IPS-18a (cell line): ENCODE measurements at regions not wholly inside any gene's neighbourhood (a gene's known extent, or its start where the extent isn't known, plus 50 kb on each side); places are given as distances from the start of the nearest gene placed in this dataset.

ENCODE experiments used
- H3K27ac ChIP-seq: one replicate; pipeline ENCODE4 v1.5.1; 2013; ENCODE audit warnings: low read length
- H3K27me3 ChIP-seq: one replicate; pipeline ENCODE4 v1.6.1; 2013; ENCODE audit warnings: mild to moderate bottlenecking, low read length; ENCODE audit not compliant: control insufficient read depth, insufficient read depth
- H3K36me3 ChIP-seq: one replicate; pipeline ENCODE4 v1.6.1; 2013; ENCODE audit warnings: low read depth, low read length; ENCODE audit not compliant: control insufficient read depth
- H3K4me1 ChIP-seq: one replicate; pipeline ENCODE4 v1.6.1; 2013; ENCODE audit warnings: low read depth, low read length; ENCODE audit not compliant: control insufficient read depth
- H3K4me3 ChIP-seq: one replicate; pipeline ENCODE4 v1.5.1; 2013; ENCODE audit warnings: low read length
- H3K9ac ChIP-seq: one replicate; pipeline ENCODE4 v1.6.1; 2013; ENCODE audit warnings: mild to moderate bottlenecking, low read length, moderate library complexity
- H3K9me3 ChIP-seq: one replicate; pipeline ENCODE4 v1.6.1; 2013; ENCODE audit warnings: low read depth, low read length; ENCODE audit not compliant: control insufficient read depth

DNA sequence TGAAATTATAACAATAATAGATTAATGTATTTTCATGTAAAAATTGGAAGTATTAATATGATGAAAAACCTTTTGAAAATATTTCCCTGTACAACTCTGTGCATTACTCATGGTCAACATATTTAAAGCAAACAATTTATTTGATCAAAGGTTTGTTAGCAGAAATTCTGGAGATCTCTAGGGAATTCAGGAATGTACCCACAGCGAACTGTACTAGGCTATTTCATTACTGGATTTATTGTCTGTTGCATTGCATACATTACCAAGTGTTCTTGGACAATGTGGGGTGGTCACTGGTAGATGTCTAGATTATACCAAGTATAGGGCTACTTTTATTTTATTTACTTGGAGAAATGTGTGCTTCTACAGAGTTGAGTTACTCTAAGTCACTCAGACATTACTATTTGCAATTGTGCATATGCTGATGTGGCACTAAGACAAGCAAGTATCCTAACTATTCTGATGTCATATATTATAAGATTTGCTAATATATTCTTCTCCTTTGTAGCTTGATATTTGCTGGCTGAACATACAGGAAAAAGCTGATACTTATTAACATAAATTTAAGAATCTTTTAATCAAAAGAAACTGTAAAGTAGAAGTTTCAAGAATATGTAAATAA is 323.3 kb downstream of the CCER1 start:
- no peaks in the 10 kb centered on the region for H3K4me1 ChIP-seq
- no peaks in the 10 kb centered on the region for H3K27me3 ChIP-seq
- no peaks in the 10 kb centered on the region for H3K9me3 ChIP-seq
- no peak overlapping the region for H3K9ac ChIP-seq
- H3K27ac ChIP-seq, result no peak overlapping the region
- H3K36me3 ChIP-seq, result no peaks in the 10 kb centered on the region
- no peak overlapping the region for H3K4me3 ChIP-seq

DNA sequence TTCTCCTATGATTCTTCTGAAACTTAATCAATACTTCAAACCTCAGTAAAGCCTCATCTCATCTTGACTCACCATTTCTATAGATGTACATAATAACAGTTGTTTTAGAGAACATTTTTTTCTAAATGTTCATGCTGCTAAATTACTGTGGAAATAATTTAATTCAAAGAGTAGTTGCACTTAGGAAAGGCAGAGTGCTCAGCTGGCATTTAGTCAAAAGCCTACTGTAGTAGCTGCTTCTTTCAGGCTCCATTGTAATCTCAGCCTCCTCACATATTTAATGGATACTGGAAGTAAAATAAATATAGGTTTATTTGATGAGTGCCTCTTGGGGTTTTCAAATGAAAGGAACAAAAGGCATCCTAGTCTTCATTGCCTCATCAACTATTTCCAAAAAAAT is 325.0 kb downstream of the CCER1 start:
- no peaks in the 10 kb centered on the region for H3K9me3 ChIP-seq
- H3K9ac ChIP-seq, result no peak overlapping the region
- no peaks in the 10 kb centered on the region for H3K4me1 ChIP-seq
- H3K27ac ChIP-seq, result no peak overlapping the region
- no peaks in the 10 kb centered on the region for H3K36me3 ChIP-seq
- H3K4me3 ChIP-seq, result no peak overlapping the region
- no peaks in the 10 kb centered on the region for H3K27me3 ChIP-seq

DNA sequence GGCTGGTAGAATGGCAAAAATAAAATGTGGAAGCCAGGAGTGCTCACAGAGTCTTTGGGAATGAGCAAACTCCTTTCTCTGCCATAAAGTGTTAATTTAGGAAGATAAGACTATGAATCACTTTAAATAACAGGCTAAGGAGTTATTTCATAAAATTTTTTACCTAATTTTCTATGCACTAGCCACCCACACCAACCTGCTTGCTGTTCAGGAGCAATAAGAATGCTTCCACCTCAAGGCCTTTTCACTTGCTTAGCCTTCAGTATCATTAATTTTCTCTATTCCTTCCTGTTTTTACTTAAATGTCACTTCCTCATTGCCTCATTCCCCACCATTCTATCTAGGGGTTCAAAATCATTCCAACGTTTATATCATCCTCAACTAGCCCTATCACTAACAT is 326.8 kb downstream of the CCER1 start:
- Histone ChIP-seq H3K9me3 (no peaks in the 10 kb centered on the region), H3K4me3 (no peak overlapping the region), H3K27me3 (no peaks in the 10 kb centered on the region), H3K27ac (no peak overlapping the region), H3K36me3 (no peaks in the 10 kb centered on the region), H3K4me1 (no peaks in the 10 kb centered on the region), H3K9ac (no peak overlapping the region)

DNA sequence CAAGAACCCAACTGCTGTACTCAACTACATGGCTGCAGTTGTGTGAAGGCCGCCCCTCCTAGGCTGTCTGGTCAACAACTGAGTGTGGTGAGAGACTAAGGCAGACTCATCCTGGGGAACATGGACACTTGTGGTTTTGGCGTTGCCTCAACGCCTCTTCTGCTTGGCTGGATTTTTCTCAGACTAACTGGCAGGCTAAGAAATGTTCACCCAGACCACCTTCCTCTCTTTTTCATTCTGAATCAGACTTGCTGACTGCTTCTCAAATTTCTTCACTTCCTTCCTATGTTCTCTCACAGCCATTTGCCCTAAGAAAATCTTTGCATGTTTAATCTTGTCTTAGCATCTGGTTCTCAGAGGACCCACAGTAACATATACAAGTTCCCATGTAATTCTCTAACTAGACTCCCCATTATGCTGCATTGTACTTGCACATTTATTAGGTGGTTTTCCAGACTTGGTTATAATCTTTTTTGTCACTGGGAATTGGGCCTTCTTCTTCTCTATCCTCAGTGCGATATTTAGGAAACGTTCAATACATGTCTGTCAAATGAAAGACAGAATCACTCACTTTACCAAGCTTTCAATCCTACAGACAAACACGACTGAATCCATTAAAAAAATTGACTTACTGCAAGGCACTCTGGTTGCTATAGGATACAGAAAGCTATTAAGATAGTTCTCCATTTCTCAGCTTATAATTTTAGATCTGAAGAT is 327.6 kb downstream of the CCER1 start:
- Histone ChIP-seq H3K9ac (no peak overlapping the region), H3K27ac (no peak overlapping the region), H3K27me3 (no peaks in the 10 kb centered on the region), H3K9me3 (no peaks in the 10 kb centered on the region), H3K4me1 (no peaks in the 10 kb centered on the region), H3K4me3 (no peak overlapping the region), H3K36me3 (no peaks in the 10 kb centered on the region)

DNA sequence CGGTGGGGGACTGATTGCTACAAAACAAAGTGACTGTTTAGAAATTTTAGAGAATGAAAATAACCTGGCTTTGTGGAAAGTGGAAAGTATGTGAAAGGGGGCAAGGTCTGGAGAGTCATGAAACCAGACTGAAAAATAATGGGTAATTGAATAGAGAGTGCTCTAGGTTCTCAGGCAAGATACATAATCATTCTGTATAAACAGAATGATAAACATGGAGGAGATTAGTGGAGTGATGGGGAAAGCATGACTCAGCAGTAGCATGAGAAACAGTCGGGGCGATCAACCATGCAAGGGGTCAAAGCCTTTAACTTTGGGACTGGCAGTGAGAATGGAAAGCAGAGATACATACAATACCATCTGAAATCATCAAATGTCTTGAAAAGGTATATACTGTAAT is 332.5 kb downstream of the CCER1 start:
- Histone ChIP-seq H3K4me3 (no peak overlapping the region), H3K27ac (no peak overlapping the region), H3K36me3 (no peaks in the 10 kb centered on the region), H3K9me3 (no peaks in the 10 kb centered on the region), H3K4me1 (no peaks in the 10 kb centered on the region), H3K9ac (no peak overlapping the region), H3K27me3 (no peaks in the 10 kb centered on the region)

DNA sequence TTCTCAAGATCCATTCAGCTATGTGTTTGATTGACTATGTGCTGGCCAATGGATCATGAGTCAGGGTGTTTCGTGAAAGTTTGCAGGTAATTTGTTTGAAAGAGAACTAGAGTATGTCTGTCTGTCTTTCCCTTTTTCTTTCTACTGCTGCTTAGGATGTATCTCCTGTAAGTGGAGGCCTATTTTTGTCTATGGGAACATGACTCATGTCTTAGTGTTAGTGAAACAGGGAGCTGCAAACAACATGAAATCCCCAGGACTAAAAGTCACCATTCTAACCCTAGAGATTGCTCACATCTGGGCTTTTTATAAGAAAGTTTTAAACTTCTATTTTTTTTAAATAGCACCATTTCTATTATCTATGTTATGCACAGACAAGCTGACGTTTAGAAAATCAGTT is 333.0 kb downstream of the CCER1 start:
- Histone ChIP-seq H3K4me3 (no peak overlapping the region), H3K36me3 (no peaks in the 10 kb centered on the region), H3K9ac (no peak overlapping the region), H3K9me3 (no peaks in the 10 kb centered on the region), H3K27ac (no peak overlapping the region), H3K27me3 (no peaks in the 10 kb centered on the region), H3K4me1 (no peaks in the 10 kb centered on the region)

DNA sequence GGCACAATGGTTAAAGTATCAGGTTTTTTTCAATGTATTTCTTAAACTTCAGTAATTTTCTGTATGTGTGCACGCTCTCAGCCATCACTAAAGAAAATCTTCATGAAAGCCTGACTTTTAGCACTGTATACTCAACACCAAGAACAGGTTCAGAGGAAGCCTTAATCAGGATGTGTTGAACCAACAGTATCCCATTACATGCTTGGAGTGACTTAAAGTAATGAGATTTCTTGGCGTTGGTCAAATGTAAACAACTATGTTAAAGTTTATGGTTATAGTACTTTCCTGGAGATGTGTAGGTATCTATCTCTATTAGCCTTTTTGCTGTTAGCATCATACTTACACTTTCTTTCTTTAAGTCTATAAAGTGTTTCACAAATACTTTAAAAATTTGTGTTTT is 335.0 kb downstream of the CCER1 start:
- Histone ChIP-seq H3K9me3 (no peaks in the 10 kb centered on the region), H3K4me3 (no peak overlapping the region), H3K27me3 (no peaks in the 10 kb centered on the region)

DNA sequence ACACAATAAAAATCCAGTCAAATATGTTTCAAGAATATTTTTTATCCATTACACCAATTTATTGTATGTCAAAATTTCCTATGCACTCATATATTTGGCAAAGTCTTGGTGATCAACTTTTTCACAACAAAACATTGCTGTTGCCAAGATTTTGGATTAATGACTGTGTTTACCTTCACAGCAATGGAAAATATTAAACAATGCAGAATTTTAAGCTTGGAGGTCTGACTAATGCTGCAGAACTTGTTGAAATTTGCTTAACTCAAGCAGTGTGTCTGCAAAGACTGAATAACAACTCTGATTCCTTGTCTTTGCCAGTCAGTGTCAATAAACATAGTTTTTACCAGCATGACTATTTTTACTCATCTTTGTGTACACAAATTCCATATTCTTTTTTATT is 336.4 kb downstream of the CCER1 start:
- Histone ChIP-seq H3K27me3 (no peaks in the 10 kb centered on the region), H3K36me3 (no peaks in the 10 kb centered on the region), H3K27ac (no peak overlapping the region), H3K4me1 (no peaks in the 10 kb centered on the region), H3K4me3 (no peak overlapping the region), H3K9me3 (no peaks in the 10 kb centered on the region), H3K9ac (no peak overlapping the region)

More for the DNA sequence above, 335.0 kb downstream of the CCER1 start:
- Histone ChIP-seq H3K36me3 (no peaks in the 10 kb centered on the region), H3K9ac (no peak overlapping the region), H3K4me1 (no peaks in the 10 kb centered on the region), H3K27ac (no peak overlapping the region)

DNA sequence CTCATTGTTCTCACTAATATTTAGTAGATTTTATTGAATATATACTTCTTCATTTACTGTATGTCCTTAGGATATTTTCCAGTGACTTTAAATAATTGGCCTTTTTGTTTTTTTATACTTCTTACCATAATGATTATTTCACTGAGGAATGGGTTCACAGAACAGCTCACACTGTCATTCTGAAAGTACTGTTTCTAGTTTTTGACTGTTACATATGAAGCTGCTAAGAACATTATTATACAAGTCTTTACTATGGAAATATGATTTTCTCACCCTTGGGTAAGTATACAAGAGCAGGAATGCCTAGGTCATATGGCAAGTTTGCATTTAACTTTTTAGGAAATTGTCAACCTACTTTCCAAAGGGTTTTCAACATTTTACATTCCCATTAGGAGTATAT is 343.1 kb downstream of the CCER1 start:
- H3K9ac ChIP-seq, result no peak overlapping the region
- H3K27ac ChIP-seq, result no peak overlapping the region
- no peaks in the 10 kb centered on the region for H3K4me1 ChIP-seq
- no peaks in the 10 kb centered on the region for H3K9me3 ChIP-seq
- H3K36me3 ChIP-seq, result no peaks in the 10 kb centered on the region
- no peaks in the 10 kb centered on the region for H3K27me3 ChIP-seq
- H3K4me3 ChIP-seq, result no peak overlapping the region

DNA sequence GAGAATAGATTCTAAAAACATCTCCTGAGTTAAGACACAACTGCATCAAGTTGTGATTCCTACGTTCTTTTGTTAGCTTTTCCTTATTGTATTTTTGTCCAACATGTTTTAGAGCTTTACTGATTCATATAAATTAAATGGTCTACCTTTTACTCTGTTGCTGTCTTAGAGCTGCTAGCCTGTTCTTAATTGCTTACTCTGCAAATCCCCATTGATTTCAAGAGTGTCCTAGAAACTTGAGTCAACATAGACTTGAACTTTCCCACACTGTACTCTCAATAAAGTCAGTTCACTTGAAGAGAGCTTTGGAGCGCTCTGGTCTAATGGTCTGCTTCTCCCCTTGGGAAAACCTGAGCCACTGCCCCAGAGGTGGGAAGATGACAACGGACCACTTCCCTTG is 343.9 kb downstream of the CCER1 start:
- Histone ChIP-seq H3K4me3 (no peak overlapping the region), H3K27me3 (no peaks in the 10 kb centered on the region), H3K27ac (no peak overlapping the region), H3K9me3 (no peaks in the 10 kb centered on the region), H3K4me1 (no peaks in the 10 kb centered on the region), H3K9ac (no peak overlapping the region), H3K36me3 (no peaks in the 10 kb centered on the region)

DNA sequence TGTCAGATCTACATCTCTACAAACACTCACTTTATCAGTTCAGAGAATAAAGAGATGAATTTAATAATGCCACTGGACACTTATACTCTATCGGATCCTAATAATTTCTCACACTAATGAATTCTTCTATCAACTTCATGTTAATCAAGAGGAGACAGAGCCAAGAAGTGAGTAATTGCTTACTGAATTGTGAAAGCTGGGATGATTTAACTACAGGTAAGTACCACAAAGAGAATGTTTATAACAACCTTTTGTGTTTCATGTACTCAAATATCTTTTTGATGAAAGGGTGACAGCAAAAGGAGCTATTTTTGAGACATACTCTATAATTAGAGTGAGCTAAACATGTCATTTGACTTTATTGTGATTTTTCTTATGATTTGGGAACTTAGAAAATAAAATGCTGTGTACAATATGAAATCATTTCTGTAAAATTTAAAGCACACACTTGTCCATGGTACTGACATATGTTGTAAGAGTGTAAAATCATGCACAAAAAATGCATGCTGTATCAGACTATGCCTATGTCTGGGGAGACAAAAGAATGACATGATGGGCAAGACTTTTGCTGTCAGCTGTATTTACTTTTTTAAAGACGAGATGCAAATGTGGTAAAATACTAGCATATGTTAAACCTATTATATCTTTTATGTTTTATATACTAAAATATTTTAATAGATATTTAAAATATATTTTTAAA is 361.2 kb downstream of the CCER1 start:
- Histone ChIP-seq H3K27me3 (no peaks in the 10 kb centered on the region), H3K9me3 (no peaks in the 10 kb centered on the region), H3K9ac (no peak overlapping the region), H3K27ac (no peak overlapping the region), H3K36me3 (no peaks in the 10 kb centered on the region), H3K4me3 (no peak overlapping the region), H3K4me1 (no peaks in the 10 kb centered on the region)

DNA sequence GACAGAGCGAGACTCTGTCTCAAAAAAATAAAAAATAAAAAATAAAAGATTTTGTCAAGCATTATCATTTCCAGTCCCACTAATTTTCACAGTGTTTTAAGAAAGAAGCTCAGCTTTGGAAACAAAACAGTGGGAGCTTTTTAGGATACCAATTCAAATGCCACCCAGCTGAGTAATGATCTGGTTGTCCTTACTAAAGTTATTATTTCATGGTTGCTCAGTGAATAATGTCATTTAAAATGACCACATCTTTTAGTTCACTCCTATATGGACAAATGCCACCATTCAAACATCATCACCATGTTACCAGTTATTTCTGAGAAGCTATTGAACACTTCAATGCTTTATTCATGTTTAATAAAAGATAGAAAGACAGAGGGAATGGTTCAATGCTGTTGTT is 365.0 kb downstream of the CCER1 start:
- no peak overlapping the region for H3K27ac ChIP-seq
- no peaks in the 10 kb centered on the region for H3K27me3 ChIP-seq
- H3K4me3 ChIP-seq, result no peak overlapping the region
- H3K36me3 ChIP-seq, result no peaks in the 10 kb centered on the region
- H3K9me3 ChIP-seq, result no peaks in the 10 kb centered on the region
- H3K9ac ChIP-seq, result no peak overlapping the region
- H3K4me1 ChIP-seq, result no peaks in the 10 kb centered on the region
